ENCODE measurements at regions not wholly inside any gene's neighbourhood (a gene's known extent, or its start where the extent isn't known, plus 50 kb on each side); places are given as distances from the start of the nearest gene placed in this dataset.

DNA sequence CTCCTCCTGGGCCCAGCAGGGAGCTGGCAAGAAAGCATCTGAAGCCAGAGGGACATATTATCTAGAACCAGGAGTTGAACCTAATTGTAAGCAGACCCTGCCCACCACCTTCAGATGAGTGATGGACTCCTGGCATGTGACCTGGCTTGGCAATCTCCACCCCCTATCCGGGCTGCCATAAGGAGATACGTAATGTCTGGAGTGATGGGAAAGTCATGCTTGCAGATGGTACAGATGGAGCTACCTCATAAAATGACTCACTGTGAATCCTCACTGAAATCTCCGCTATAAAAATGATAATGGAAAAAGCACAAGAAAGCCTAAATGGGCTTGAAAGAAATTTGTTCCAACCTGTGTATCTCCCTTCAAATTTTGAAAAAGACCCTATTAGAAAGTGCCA lies 157.5 kb downstream of the DMRT2 start:
- Mint-ChIP-seq H3K4me3 (no peak overlapping the region), H3K27me3 (peaks cover 0 to 22% (median 8%) of the 10 kb centered on the region in 5 donors), H3K27ac (no peak overlapping the region), H3K36me3 (no peaks in the 10 kb centered on the region), H3K4me1 (no peaks in the 10 kb centered on the region), H3K9me3 (peaks cover 0 to 25% (median 7%) of the 10 kb centered on the region in 9 donors)
- ATAC-seq (no peak), DNase-seq (no peak)
- POLR2A ChIA-PET: no interaction called here

- no peak overlapping the region for H3K27ac Mint-ChIP-seq
- H3K9me3 Mint-ChIP-seq: peaks cover 0 to 25% (median 7%) of the 10 kb centered on the region in 9 donors
- H3K36me3 Mint-ChIP-seq: no peaks in the 10 kb centered on the region
- peaks cover 0 to 22% (median 8%) of the 10 kb centered on the region in 5 donors for H3K27me3 Mint-ChIP-seq
- ATAC-seq (no peak), DNase-seq (no peak)
- H3K4me3 Mint-ChIP-seq: no peak overlapping the region
- POLR2A ChIA-PET: no interaction called here
- no peaks in the 10 kb centered on the region for H3K4me1 Mint-ChIP-seq
Observed at GRCh38 chr9:1208157-1208556, 158.0 kb downstream of the DMRT2 start.

DNA sequence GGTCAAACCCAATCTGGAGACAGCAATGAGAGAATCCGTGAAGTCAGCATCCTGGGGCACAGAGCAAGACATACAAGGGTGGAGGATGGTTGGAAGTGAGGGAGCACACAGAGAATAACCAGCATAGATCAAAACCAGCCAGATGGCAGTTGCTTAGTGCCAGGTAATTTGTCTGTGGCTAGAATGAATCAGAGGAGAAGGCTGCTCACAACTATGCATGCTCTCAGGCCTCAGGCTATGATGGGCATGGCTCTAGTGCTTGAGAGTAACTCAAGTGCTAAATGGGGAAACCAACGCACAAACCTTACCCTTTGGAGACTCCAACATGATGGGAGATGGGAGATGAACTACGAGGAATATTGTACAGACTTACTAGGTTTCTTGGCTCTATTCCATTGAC lies 160.8 kb downstream of the DMRT2 start:
- Mint-ChIP-seq H3K9me3 (peaks cover 0 to 25% (median 7%) of the 10 kb centered on the region in 9 donors), H3K27ac (no peak overlapping the region), H3K36me3 (no peaks in the 10 kb centered on the region), H3K4me1 (no peaks in the 10 kb centered on the region), H3K27me3 (peaks cover 1 to 21% (median 8%) of the 10 kb centered on the region in 5 donors), H3K4me3 (no peak overlapping the region)
- ATAC-seq: no peak
- POLR2A ChIA-PET: no interaction called here
- no peak for DNase-seq

DNA sequence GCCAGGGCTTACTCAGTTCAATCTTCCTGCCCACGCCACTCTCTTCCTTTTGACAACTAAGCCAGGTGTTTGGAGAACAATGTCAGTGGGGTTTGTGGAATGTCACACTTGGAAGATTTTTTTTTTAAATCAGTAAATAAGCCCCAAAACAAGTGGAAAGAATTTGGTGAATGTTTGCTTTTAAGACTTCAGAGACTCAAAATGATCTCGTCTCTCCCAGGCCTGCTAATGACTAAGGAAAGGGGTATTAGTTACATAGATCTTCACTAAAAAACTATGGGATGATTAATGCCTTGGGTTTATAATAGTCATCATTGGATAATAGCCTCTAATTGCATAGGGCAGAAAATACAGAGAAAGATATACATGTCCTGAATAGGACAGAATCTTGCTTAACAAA lies 166.4 kb downstream of the DMRT2 start:
- DNase-seq: no peak
- POLR2A ChIA-PET: no interaction called here
- ATAC-seq: no peak
- Mint-ChIP-seq H3K27me3 (peaks cover 0 to 5% (median 1%) of the 10 kb centered on the region in 5 donors), H3K9me3 (peaks cover 0 to 3% (median 0%) of the 10 kb centered on the region in 9 donors), H3K4me1 (no peaks in the 10 kb centered on the region), H3K4me3 (no peak overlapping the region), H3K36me3 (no peaks in the 10 kb centered on the region), H3K27ac (no peak overlapping the region)

DNA sequence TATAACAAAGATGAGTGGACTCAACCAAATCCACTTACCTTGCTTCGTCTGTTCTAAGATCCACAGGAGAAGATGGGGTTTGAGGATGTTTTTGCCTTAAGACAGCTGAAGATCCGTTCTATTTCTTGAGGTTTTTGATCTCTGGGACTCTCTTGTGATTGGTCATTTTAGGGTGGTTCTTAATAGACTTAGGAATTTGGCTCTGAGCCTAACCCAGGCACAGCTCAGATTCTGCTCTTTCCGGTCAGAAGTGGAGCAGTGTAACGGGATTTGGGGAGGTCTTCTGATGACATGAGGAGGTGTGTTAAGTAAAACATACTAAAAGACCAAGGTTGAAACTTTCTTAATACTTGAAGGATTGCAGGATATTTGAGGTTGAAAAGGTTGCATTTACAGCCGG lies 166.9 kb downstream of the DMRT2 start:
- peaks cover 0 to 4% (median 0%) of the 10 kb centered on the region in 9 donors for H3K9me3 Mint-ChIP-seq
- no peak overlapping the region for H3K4me3 Mint-ChIP-seq
- H3K27ac Mint-ChIP-seq: no peak overlapping the region
- ATAC-seq (no peak), DNase-seq (no peak)
- POLR2A ChIA-PET: no interaction called here
- H3K36me3 Mint-ChIP-seq: no peaks in the 10 kb centered on the region
- H3K27me3 Mint-ChIP-seq: peaks cover 0 to 8% (median 1%) of the 10 kb centered on the region in 5 donors
- no peaks in the 10 kb centered on the region for H3K4me1 Mint-ChIP-seq

- Mint-ChIP-seq H3K27me3 (peaks cover 0 to 8% (median 3%) of the 10 kb centered on the region in 5 donors), H3K36me3 (no peaks in the 10 kb centered on the region), H3K4me1 (no peaks in the 10 kb centered on the region), H3K9me3 (peaks cover 0 to 4% (median 0%) of the 10 kb centered on the region in 9 donors), H3K27ac (no peak overlapping the region), H3K4me3 (no peak overlapping the region)
- no peak for DNase-seq
- no peak for ATAC-seq
- POLR2A ChIA-PET: no interaction called here
Observed at GRCh38 chr9:1219284-1219683, 169.1 kb downstream of the DMRT2 start.

GRCh38 chr9:1221298-1221697 lies 171.1 kb downstream of the DMRT2 start:
- DNase-seq: no peak
- H3K27ac Mint-ChIP-seq: no peak overlapping the region
- no peaks in the 10 kb centered on the region for H3K4me1 Mint-ChIP-seq

DNA sequence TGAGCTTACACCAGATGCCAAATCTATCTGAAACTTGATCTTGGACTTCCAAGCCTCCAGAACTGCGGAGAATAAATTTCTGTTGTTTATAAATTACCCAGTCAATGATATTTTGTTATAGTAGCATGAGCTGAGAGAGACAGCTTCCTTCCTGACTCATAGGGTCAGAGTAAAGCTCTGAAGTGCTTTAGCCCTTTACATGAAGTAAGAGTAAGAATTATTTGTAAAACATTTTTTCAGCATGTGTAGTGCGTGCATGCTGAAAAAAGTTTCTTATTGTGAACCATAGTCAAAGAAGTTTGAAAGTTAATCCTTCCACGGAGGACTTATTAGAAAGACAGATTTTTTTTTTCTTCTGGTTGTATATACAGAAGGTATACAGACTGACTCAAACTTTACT lies 172.4 kb downstream of the DMRT2 start:
- H3K4me1 Mint-ChIP-seq: no peaks in the 10 kb centered on the region
- no peak overlapping the region for H3K4me3 Mint-ChIP-seq
- peaks cover 0 to 8% (median 3%) of the 10 kb centered on the region in 5 donors for H3K27me3 Mint-ChIP-seq
- no peaks in the 10 kb centered on the region for H3K36me3 Mint-ChIP-seq
- DNase-seq (no peak), ATAC-seq (no peak)
- no peak overlapping the region for H3K27ac Mint-ChIP-seq
- POLR2A ChIA-PET: no interaction called here
- peaks cover 0 to 4% (median 0%) of the 10 kb centered on the region in 9 donors for H3K9me3 Mint-ChIP-seq

More at GRCh38 chr9:1221298-1221697, 171.1 kb downstream of the DMRT2 start:
- no peaks in the 10 kb centered on the region for H3K36me3 Mint-ChIP-seq
- H3K4me3 Mint-ChIP-seq: no peak overlapping the region
- H3K9me3 Mint-ChIP-seq: peaks cover 0 to 4% (median 0%) of the 10 kb centered on the region in 9 donors
- peaks cover 0 to 8% (median 3%) of the 10 kb centered on the region in 5 donors for H3K27me3 Mint-ChIP-seq
- ATAC-seq: no peak
- POLR2A ChIA-PET: no interaction called here

GRCh38 chr9:1231998-1232919 lies 182.1 kb downstream of the DMRT2 start:
- no peak overlapping the region for H3K4me3 Mint-ChIP-seq
- peaks cover 0 to 6% (median 0%) of the 10 kb centered on the region in 9 donors for H3K9me3 Mint-ChIP-seq
- ATAC-seq: no peak
- no peaks in the 10 kb centered on the region for H3K4me1 Mint-ChIP-seq
- DNase-seq: no peak
- POLR2A ChIA-PET: no interaction called here
- H3K27me3 Mint-ChIP-seq: peaks cover 0 to 22% (median 5%) of the 10 kb centered on the region in 5 donors
- H3K27ac Mint-ChIP-seq: no peak overlapping the region
- H3K36me3 Mint-ChIP-seq: no peaks in the 10 kb centered on the region

DNA sequence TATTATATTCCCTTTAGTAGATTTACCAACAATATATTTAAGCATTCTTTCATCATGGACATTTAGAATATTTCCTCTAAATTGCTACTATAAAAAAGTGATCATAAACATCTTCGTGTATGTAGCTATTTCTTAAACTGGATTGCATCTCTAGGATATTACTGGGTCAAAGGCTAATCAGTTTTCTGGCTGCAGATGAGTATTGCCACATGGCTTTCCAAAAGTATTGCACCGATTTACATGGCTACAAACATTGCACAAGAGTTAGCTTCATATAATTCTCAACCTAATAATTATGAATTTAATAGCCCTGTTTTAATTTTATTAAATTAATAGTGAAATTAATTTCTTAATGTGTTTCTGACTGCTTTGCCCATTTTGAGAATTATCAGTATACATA lies 183.4 kb downstream of the DMRT2 start:
- Mint-ChIP-seq H3K4me1 (no peaks in the 10 kb centered on the region), H3K27me3 (peaks cover 0 to 26% (median 5%) of the 10 kb centered on the region in 5 donors), H3K9me3 (peaks cover 0 to 6% (median 0%) of the 10 kb centered on the region in 9 donors), H3K36me3 (no peaks in the 10 kb centered on the region), H3K27ac (no peak overlapping the region), H3K4me3 (no peak overlapping the region)
- DNase-seq: no peak
- ATAC-seq: no peak
- POLR2A ChIA-PET: no interaction called here

- H3K4me3 Mint-ChIP-seq: no peak overlapping the region
- peaks cover 2 to 40% (median 5%) of the 10 kb centered on the region in 5 donors for H3K27me3 Mint-ChIP-seq
- POLR2A ChIA-PET: no interaction called here
- ATAC-seq (no peak), DNase-seq (no peak)
- H3K27ac Mint-ChIP-seq: peak overlapping the region in 1 of 10 donors; percentile 57
- H3K36me3 Mint-ChIP-seq: no peaks in the 10 kb centered on the region
- H3K4me1 Mint-ChIP-seq: no peaks in the 10 kb centered on the region
- H3K9me3 Mint-ChIP-seq: peaks cover 0 to 6% (median 0%) of the 10 kb centered on the region in 9 donors
Observed at GRCh38 chr9:1235650-1236049, 185.5 kb downstream of the DMRT2 start.

DNA sequence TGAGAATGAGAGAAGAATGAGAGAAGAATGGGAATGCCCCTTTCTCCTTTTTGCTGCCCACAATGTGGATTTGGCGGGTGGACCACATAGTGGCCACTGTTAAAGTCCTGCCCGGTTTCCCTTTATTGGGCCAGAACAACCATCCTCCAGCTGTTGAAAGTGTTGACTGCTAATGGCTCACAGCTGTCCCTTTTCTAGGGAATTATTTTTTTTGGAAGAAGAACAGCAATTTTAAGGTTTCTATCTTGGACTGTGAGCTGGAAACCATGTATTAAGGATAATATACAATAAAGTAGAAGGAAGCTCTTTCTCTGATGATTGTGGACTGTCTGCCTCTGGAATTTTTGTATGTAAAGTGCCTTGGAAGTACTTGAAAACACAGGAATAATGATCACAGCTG lies 185.9 kb downstream of the DMRT2 start:
- ATAC-seq (no peak), DNase-seq (no peak)
- Mint-ChIP-seq H3K4me1 (no peaks in the 10 kb centered on the region), H3K36me3 (no peaks in the 10 kb centered on the region), H3K27ac (no peak overlapping the region), H3K27me3 (peaks cover 4 to 45% (median 5%) of the 10 kb centered on the region in 5 donors), H3K4me3 (no peak overlapping the region), H3K9me3 (peaks cover 0 to 6% (median 0%) of the 10 kb centered on the region in 9 donors)
- POLR2A ChIA-PET: no interaction called here

- Mint-ChIP-seq H3K4me1 (no peaks in the 10 kb centered on the region), H3K4me3 (no peak overlapping the region), H3K36me3 (no peaks in the 10 kb centered on the region), H3K27ac (no peak overlapping the region), H3K9me3 (peaks cover 0 to 6% (median 0%) of the 10 kb centered on the region in 9 donors), H3K27me3 (peaks cover 4 to 50% (median 7%) of the 10 kb centered on the region in 5 donors)
- POLR2A ChIA-PET: no interaction called here
- DNase-seq (no peak), ATAC-seq (no peak)
Observed at GRCh38 chr9:1238407-1238806, 188.2 kb downstream of the DMRT2 start.

Measured in naive thymus-derived CD8-positive, alpha-beta T cell (primary cell).